ENCODE measurements at regions not wholly inside any gene's neighbourhood (a gene's known extent, or its start where the extent isn't known, plus 50 kb on each side); places are given as distances from the start of the nearest gene placed in this dataset.

GRCh38 chrX:81489987-81490386 is 288.1 kb downstream of the SH3BGRL start:
- peak in 1 of 2 experiments; percentile 20 for DNase-seq
- Histone ChIP-seq H3K27me3 (no peaks in the 10 kb centered on the region), H3K4me1 (no peaks in the 10 kb centered on the region), H3K9me3 (replicated peaks) (no peaks in the 10 kb centered on the region), H3K27ac (no peak overlapping the region), H3K4me3 (no peak overlapping the region), H3K36me3 (no peaks in the 10 kb centered on the region)

- no peaks in the 10 kb centered on the region for H3K27me3 ChIP-seq
- DNase-seq = no peak
- H3K9me3 ChIP-seq (replicated peaks) = no peaks in the 10 kb centered on the region
- no peaks in the 10 kb centered on the region for H3K4me1 ChIP-seq
- no peaks in the 10 kb centered on the region for H3K36me3 ChIP-seq
- no peak overlapping the region for H3K27ac ChIP-seq
- no peak overlapping the region for H3K4me3 ChIP-seq
Measured at GRCh38 chrX:81527881-81528440, 326.1 kb downstream of the SH3BGRL start.

DNA sequence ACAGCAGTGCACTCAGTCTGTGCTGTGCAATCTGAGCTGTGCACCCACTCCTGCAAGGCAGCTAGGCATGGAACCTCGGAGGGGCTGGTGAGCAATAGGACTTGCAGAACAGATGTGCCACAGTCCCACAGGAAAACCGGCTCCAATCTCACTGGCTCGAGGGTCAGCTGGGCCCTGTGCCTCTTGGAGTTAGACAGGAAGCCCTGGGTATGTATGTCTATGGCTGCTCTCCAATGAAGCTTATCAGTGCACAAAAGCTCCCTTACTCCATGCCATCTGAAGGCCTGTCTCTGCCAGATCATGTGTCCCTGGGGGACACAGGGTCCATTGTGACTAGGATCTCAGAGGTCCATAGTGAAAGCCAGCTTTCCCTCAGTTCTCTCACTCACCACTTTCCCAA is 335.8 kb downstream of the SH3BGRL start:
- peak in 1 of 2 experiments; percentile 4 for DNase-seq
- H3K9me3 ChIP-seq (replicated peaks) = no peaks in the 10 kb centered on the region

GRCh38 chrX:81542255-81542654 is 340.4 kb downstream of the SH3BGRL start:
- Histone ChIP-seq H3K4me3 (no peak overlapping the region), H3K9me3 (replicated peaks) (no peaks in the 10 kb centered on the region), H3K27me3 (no peaks in the 10 kb centered on the region), H3K36me3 (no peaks in the 10 kb centered on the region), H3K27ac (no peak overlapping the region), H3K4me1 (no peaks in the 10 kb centered on the region)
- no peak for DNase-seq

More for the DNA sequence above, 335.8 kb downstream of the SH3BGRL start:
- Histone ChIP-seq H3K27me3 (no peaks in the 10 kb centered on the region), H3K4me3 (no peak overlapping the region), H3K27ac (no peak overlapping the region), H3K36me3 (no peaks in the 10 kb centered on the region), H3K4me1 (no peaks in the 10 kb centered on the region)

DNA sequence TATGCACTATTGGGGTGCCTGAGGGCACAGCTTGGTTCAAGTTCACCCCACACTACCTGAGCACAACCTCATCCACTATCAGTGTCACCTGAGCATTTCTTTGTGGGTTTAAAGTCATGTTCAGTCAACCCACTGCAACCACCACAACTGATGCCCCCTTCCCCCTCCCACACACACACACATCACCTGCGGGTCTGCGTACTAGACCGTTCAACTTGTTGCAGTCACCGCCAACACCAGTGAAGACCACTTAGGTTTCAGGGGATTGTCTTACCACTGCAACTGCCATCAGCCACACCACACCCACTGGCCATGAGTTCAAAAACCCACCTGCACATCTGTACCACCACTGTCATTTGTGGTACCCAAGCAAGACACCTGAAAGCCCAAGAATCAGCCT is 355.0 kb downstream of the SH3BGRL start:
- Histone ChIP-seq H3K27me3 (no peaks in the 10 kb centered on the region), H3K27ac (no peak overlapping the region), H3K36me3 (no peaks in the 10 kb centered on the region), H3K4me1 (no peaks in the 10 kb centered on the region), H3K4me3 (no peak overlapping the region), H3K9me3 (replicated peaks) (no peaks in the 10 kb centered on the region)
- DNase-seq = no peak

DNA sequence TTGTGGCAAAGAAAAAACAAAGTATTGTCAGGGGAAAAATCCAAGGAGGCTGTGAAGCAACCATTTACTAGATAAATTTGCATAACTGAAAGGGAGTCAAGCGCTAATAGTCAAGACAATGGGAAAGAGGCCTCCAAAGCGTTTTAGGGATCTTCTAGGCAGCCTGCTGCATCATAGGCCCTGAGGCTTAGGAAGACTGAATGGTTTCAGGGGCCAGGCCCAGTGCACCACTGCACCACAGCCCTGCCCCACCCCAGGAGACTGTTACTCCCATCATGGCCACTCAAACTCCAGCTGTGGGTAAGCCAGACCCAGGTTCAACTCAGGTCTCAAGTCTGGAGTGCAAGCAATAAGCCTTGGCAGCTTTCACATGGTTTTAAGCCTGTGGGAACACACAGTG is 362.9 kb downstream of the SH3BGRL start:
- no peaks in the 10 kb centered on the region for H3K9me3 ChIP-seq (replicated peaks)
- H3K27me3 ChIP-seq = no peaks in the 10 kb centered on the region
- no peak for DNase-seq
- no peak overlapping the region for H3K27ac ChIP-seq
- H3K36me3 ChIP-seq = no peaks in the 10 kb centered on the region
- no peak overlapping the region for H3K4me3 ChIP-seq
- no peaks in the 10 kb centered on the region for H3K4me1 ChIP-seq

DNA sequence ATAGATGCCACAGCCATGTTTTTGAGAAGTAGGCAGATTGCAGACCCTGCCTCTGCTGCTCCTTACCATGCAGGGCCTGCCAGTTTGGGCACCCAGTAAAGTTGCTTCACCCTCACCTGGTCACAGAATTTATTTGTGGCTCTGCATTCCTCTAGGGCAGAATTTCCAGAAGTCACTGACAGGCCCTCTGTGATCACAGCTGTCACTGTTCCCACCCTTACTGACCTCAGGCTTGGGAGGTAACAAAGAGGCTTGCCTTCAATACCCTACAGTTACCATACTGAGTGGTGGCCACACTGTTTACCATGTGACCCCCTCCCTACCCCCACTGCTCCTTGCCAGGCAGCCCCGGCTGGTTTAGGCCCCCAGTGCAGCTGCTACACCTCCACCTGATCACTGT is 375.1 kb downstream of the SH3BGRL start:
- Histone ChIP-seq H3K27ac (peak overlapping the region; percentile 25; the same call in 1 of the 2 replicates), H3K9me3 (replicated peaks) (no peaks in the 10 kb centered on the region), H3K4me1 (peaks cover 3% of the 10 kb centered on the region; the same call in 1 of the 2 replicates), H3K36me3 (no peaks in the 10 kb centered on the region), H3K4me3 (no peak overlapping the region), H3K27me3 (no peaks in the 10 kb centered on the region)
- DNase-seq = peak; percentile 22 to 43

DNA sequence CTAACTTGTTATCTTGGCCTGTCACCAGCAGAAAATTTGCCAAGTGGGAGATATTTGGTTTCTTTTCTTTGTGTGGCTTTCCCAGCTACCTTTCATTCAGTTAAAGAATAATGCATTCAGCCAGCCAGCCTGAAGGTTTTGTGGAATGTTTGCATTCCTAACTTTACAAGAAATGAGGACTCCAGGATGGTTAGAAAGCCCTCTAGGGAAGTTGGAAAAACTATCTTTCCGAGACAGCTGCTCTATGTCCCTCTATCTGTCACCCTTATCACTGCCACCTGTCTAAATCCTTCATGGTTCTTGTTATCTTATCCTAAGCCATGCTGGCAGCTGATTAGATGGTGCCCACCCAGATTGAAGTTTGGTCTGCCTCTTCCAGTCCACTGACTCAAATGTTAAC is 384.2 kb downstream of the SH3BGRL start:
- DNase-seq = peak; percentile 83 to 94

DNA sequence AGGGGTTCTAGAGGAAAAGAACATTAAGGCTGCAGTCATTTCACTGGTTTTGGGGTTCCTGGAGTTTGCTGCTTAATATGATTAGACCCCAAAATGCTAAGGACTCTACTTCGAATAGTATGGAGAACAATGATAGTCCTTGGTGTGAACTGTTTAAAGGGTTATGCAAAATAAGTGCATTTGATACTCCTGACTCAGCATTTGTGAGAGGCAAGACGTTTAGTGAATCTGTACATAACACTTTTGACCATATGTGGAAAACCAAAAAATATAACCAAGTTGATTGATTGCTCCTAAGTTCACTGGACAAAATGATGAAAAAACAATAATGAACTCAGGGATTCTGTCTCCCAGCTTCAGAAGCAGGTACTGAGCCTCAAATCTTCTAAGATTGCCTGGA is 414.1 kb downstream of the SH3BGRL start:
- DNase-seq = no peak
- Histone ChIP-seq H3K9me3 (replicated peaks) (no peaks in the 10 kb centered on the region), H3K4me1 (no peaks in the 10 kb centered on the region), H3K27me3 (no peaks in the 10 kb centered on the region), H3K36me3 (no peaks in the 10 kb centered on the region), H3K27ac (no peak overlapping the region), H3K4me3 (no peak overlapping the region)

More for the DNA sequence above, 384.2 kb downstream of the SH3BGRL start:
- Histone ChIP-seq H3K27ac (peak overlapping the region; percentile 81), H3K4me1 (peaks cover 24% of the 10 kb centered on the region), H3K36me3 (no peaks in the 10 kb centered on the region), H3K9me3 (replicated peaks) (no peaks in the 10 kb centered on the region), H3K27me3 (no peaks in the 10 kb centered on the region), H3K4me3 (no peak overlapping the region)

- peak in 1 of 2 experiments; percentile 19 for DNase-seq
- Histone ChIP-seq H3K4me3 (no peak overlapping the region), H3K27ac (peak overlapping the region; percentile 47), H3K27me3 (no peaks in the 10 kb centered on the region), H3K36me3 (no peaks in the 10 kb centered on the region), H3K9me3 (replicated peaks) (no peaks in the 10 kb centered on the region), H3K4me1 (peaks cover 16% of the 10 kb centered on the region)
Measured at GRCh38 chrX:81662381-81662780, 460.5 kb downstream of the SH3BGRL start.

DNA sequence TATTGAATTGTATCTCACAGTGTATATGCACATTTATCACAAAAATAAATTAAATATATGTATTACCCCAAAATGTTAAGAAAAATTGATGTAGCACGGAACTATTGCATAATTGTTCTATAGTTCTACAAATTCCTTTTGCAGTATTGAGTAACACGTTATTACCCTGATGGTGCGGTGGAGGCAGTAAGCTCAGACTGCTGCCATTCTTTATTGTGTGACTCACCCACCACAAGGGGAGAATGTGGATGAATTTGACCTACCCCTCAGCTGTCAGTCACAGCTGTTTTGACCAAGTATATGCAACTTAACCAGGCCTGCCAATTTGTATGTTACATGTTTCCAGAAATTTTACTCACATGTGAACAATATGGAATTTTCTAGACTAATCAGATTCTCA is 506.6 kb downstream of the SH3BGRL start:
- no peak overlapping the region for H3K4me3 ChIP-seq
- no peaks in the 10 kb centered on the region for H3K27me3 ChIP-seq
- no peaks in the 10 kb centered on the region for H3K36me3 ChIP-seq
- H3K4me1 ChIP-seq = peaks cover 6% of the 10 kb centered on the region
- DNase-seq = peak; percentile 43 to 53
- peak overlapping the region; percentile 30 for H3K27ac ChIP-seq
- H3K9me3 ChIP-seq (replicated peaks) = no peaks in the 10 kb centered on the region

DNA sequence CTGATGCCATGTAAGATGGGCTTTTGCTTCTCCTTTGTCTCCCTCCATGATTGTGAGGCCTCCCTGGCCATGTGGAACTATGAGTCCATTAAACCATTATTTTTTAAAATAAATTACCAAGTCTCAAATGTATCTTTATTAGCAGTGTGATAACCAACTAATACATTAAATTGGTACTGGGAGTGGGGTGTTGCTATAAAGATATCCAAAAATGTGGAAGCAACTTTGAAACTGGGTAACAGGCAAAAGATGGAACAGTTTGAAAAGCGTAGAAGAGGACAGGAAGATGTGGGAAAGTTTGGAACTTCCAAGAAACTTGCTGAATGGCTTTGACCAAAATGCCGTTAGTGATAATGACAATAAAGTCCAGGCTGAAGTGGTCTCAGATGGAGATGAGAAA is 526.7 kb downstream of the SH3BGRL start:
- Histone ChIP-seq H3K27ac (no peak overlapping the region), H3K9me3 (replicated peaks) (no peaks in the 10 kb centered on the region), H3K36me3 (no peaks in the 10 kb centered on the region), H3K4me1 (no peaks in the 10 kb centered on the region), H3K27me3 (no peaks in the 10 kb centered on the region), H3K4me3 (no peak overlapping the region)
- DNase-seq = no peak

GRCh38 chrX:81729269-81729777 is 527.4 kb downstream of the SH3BGRL start:
- Histone ChIP-seq H3K4me1 (no peaks in the 10 kb centered on the region), H3K36me3 (no peaks in the 10 kb centered on the region), H3K27ac (no peak overlapping the region), H3K9me3 (replicated peaks) (no peaks in the 10 kb centered on the region), H3K27me3 (no peaks in the 10 kb centered on the region), H3K4me3 (no peak overlapping the region)
- DNase-seq = no peak

DNA sequence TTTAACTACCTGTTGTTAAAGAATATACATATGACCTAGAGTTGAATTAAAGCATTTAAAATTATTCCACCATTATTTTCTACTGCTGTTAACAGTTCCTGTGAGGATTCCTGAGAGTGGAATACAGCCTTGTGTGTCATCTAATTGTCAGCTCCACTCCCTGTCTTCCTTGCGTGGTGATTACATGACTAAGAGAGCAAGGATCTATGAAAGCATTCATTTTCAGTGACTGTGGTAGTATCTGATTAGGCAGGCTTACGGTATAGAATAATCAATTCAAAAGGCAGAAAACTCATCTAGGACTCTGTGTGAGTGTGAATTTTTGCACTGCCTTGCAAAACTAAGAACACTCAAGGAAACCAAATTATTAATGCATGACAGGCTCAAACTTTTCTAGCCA is 577.8 kb downstream of the SH3BGRL start:
- no peak for DNase-seq

GRCh38 chrX:81791086-81791485 is 589.2 kb downstream of the SH3BGRL start:
- Histone ChIP-seq H3K27me3 (no peaks in the 10 kb centered on the region), H3K4me1 (no peaks in the 10 kb centered on the region), H3K27ac (no peak overlapping the region)

More for the DNA sequence above, 577.8 kb downstream of the SH3BGRL start:
- Histone ChIP-seq H3K4me3 (no peak overlapping the region), H3K27ac (no peak overlapping the region), H3K27me3 (no peaks in the 10 kb centered on the region), H3K9me3 (replicated peaks) (no peaks in the 10 kb centered on the region), H3K4me1 (no peaks in the 10 kb centered on the region), H3K36me3 (no peaks in the 10 kb centered on the region)

More at GRCh38 chrX:81791086-81791485, 589.2 kb downstream of the SH3BGRL start:
- DNase-seq = no peak
- Histone ChIP-seq H3K9me3 (replicated peaks) (no peaks in the 10 kb centered on the region), H3K4me3 (no peak overlapping the region), H3K36me3 (no peaks in the 10 kb centered on the region)
